ENCODE measurements at regions not wholly inside any gene's neighbourhood (a gene's known extent, or its start where the extent isn't known, plus 50 kb on each side); places are given as distances from the start of the nearest gene placed in this dataset.

DNA sequence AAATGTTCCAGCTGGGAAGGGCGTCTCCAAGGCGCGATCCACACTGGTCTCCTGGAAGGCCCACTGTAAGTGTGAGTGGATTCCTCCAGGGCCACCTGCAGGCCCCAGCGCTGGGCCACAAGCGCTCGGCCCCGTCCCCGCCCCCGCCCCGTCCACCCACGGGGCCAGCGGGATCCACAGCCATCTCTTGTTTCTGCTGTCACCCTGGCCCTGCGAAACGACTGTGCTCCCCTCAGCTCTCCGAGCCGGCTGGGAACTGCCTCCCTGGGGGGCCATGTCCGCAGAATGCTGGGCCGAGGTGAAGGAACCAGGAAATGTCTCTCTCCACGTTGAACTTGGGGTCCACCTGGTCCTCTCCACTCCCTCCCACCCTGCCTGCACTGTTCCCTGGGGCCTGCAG, 1955.2 kb downstream of the TP53TG3F start:
- no peak for DNase-seq (ENCODE audit: extremely low read depth in 1 of 4, low spot score in 3 of 4)
- in situ Hi-C loops (cut with MboI) (no loop called here), intact Hi-C loops (cut with micrococcal nuclease) (no loop called here)
- H3K27ac ChIP-seq (ENCODE audit: extremely low read depth, low read depth, low read length), result no peak overlapping the region
- no peak overlapping the region for H3K4me3 ChIP-seq
- H3K27me3 ChIP-seq (ENCODE audit: control insufficient read depth in 2 of 2, insufficient read depth in 2 of 2, low read length in 2 of 2), result no peaks in the 10 kb centered on the region
- H3K4me2 ChIP-seq (ENCODE audit: insufficient read depth, low read length), result no peak overlapping the region
- 3% methylated on average over 12 of the region's 19 CpGs for WGBS (ENCODE audit: insufficient coverage, low coverage, missing lambda C conversion rate)
- no peak for ATAC-seq
- no peaks in the 10 kb centered on the region for H3K9me3 ChIP-seq (replicated peaks; ENCODE audit: control insufficient read depth, insufficient read depth, low read depth, low read length)
- H4K20me1 ChIP-seq (replicated peaks; ENCODE audit: control insufficient read depth, insufficient read depth, low read length), result no peaks in the 10 kb centered on the region
- no TSS peak for BruUV-seq (replicated peaks)
- no peaks in the 10 kb centered on the region for H3K9me1 ChIP-seq (ENCODE audit: control insufficient read depth, insufficient read depth, low read length)
- H3K79me2 ChIP-seq (ENCODE audit: control insufficient read depth, insufficient read depth, low read length), result no peaks in the 10 kb centered on the region
- FAIRE-seq, result no peak
- POLR2A ChIA-PET, result no interaction called here
- no peaks in the 10 kb centered on the region for H3K4me1 ChIP-seq (replicated peaks in 1 of 2; ENCODE audit: control insufficient read depth in 2 of 2, insufficient read depth in 2 of 2, low read length in 2 of 2)
- no peaks in the 10 kb centered on the region for H3K36me3 ChIP-seq (ENCODE audit: control insufficient read depth, insufficient read depth, low read length)
- no peak overlapping the region for H3K9ac ChIP-seq (ENCODE audit: insufficient read depth in 1 of 2, low read depth in 2 of 2, low read length in 2 of 2)
- CTCF ChIA-PET (ENCODE audit: low intra/inter-chr PET ratio), result no interaction called here
- no peak overlapping the region for H2AFZ ChIP-seq (ENCODE audit: low read depth, low read length)
- TF ChIP-seq DACH1 (IDR thresholded peaks at IDR 0.05; ENCODE audit: partially characterized antibody) (no peak), ZFP1 (CRISPR knock-in tag; IDR thresholded peaks at IDR 0.05) (no peak), GTF2F1 (IDR thresholded peaks at IDR 0.05; ENCODE audit: low read depth, low read length) (no peak), CC2D1A (IDR thresholded peaks at IDR 0.05) (no peak), BRD9 (IDR thresholded peaks at IDR 0.05; ENCODE audit: low read depth, partially characterized antibody) (no peak), BRD4 (IDR thresholded peaks at IDR 0.05) (no peak), PRMT5 (CRISPR knock-in tag; IDR thresholded peaks at IDR 0.05) (no peak), KDM4B (IDR thresholded peaks at IDR 0.05; ENCODE audit: borderline replicate concordance in 2 of 2, low read depth in 1 of 2) (no peak), TCF7L2 (IDR thresholded peaks at IDR 0.05; ENCODE audit: low read depth, low read length) (no peak), ZNF232 (CRISPR knock-in tag; IDR thresholded peaks at IDR 0.05) (no peak), FIP1L1 (IDR thresholded peaks at IDR 0.05; ENCODE audit: low read depth, low read length, poor library complexity, severe bottlenecking) (no peak), HNRNPUL1 (IDR thresholded peaks at IDR 0.05; ENCODE audit: low read length) (no peak), U2AF2 (optimal IDR thresholded peaks at IDR 0.05; ENCODE audit: low read depth, low read length) (no peak), ATF7 (IDR thresholded peaks at IDR 0.05) (no peak), GABPB1 (CRISPR knock-in tag; IDR thresholded peaks at IDR 0.05) (no peak)
- TF ChIP-seq, protein P1, sequence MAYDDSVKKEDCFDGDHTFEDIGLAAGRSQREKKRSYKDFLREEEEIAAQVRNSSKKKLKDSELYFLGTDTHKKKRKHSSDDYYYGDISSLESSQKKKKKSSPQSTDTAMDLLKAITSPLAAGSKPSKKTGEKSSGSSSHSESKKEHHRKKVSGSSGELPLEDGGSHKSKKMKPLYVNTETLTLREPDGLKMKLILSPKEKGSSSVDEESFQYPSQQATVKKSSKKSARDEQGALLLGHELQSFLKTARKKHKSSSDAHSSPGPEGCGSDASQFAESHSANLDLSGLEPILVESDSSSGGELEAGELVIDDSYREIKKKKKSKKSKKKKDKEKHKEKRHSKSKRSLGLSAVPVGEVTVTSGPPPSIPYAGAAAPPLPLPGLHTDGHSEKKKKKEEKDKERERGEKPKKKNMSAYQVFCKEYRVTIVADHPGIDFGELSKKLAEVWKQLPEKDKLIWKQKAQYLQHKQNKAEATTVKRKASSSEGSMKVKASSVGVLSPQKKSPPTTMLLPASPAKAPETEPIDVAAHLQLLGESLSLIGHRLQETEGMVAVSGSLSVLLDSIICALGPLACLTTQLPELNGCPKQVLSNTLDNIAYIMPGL (CRISPR knock-in tag; IDR thresholded peaks at IDR 0.05), result no peak
- TF ChIP-seq, protein P2, sequence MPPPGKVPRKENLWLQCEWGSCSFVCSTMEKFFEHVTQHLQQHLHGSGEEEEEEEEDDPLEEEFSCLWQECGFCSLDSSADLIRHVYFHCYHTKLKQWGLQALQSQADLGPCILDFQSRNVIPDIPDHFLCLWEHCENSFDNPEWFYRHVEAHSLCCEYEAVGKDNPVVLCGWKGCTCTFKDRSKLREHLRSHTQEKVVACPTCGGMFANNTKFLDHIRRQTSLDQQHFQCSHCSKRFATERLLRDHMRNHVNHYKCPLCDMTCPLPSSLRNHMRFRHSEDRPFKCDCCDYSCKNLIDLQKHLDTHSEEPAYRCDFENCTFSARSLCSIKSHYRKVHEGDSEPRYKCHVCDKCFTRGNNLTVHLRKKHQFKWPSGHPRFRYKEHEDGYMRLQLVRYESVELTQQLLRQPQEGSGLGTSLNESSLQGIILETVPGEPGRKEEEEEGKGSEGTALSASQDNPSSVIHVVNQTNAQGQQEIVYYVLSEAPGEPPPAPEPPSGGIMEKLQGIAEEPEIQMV (tag; conservative IDR thresholded peaks at IDR 0.05; ENCODE audit: low read depth), result no peak
- TF ChIP-seq, protein P3, sequence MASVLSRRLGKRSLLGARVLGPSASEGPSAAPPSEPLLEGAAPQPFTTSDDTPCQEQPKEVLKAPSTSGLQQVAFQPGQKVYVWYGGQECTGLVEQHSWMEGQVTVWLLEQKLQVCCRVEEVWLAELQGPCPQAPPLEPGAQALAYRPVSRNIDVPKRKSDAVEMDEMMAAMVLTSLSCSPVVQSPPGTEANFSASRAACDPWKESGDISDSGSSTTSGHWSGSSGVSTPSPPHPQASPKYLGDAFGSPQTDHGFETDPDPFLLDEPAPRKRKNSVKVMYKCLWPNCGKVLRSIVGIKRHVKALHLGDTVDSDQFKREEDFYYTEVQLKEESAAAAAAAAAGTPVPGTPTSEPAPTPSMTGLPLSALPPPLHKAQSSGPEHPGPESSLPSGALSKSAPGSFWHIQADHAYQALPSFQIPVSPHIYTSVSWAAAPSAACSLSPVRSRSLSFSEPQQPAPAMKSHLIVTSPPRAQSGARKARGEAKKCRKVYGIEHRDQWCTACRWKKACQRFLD (CRISPR knock-in tag; IDR thresholded peaks at IDR 0.05), result no peak

All from K562 (cell line).